GM23248 (cell line): ENCODE measurements at regions not wholly inside any gene's neighbourhood (a gene's known extent, or its start where the extent isn't known, plus 50 kb on each side); places are given as distances from the start of the nearest gene placed in this dataset.

ENCODE experiments used
- DNase-seq: peaks from one replicate; pipeline ENCODE4 v3.0.0-alpha.2; 2015
- H2AFZ ChIP-seq: fragments of 200-600 bp; sonication (generic); 2 replicates; pipeline ENCODE4 v1.6.1; 2016; ENCODE audit warnings: antibody characterized with exemption
- H3F3A ChIP-seq: fragments of 200-600 bp; sonication (generic); 2 replicates; pipeline ENCODE4 v1.6.1; 2016; ENCODE audit warnings: mild to moderate bottlenecking, antibody characterized with exemption, mixed run types; ENCODE audit not compliant: insufficient read depth
- H3K27ac ChIP-seq: fragments of 200-600 bp; sonication (generic); 2 replicates; pipeline ENCODE4 v1.5.1; 2016; ENCODE audit warnings: mild to moderate bottlenecking
- H3K27me3 ChIP-seq: fragments of 200-600 bp; sonication (generic); replicated peaks from 2 replicates; pipeline ENCODE4 v1.6.1; 2016; ENCODE audit warnings: mild to moderate bottlenecking; ENCODE audit not compliant: insufficient read depth
- H3K36me3 ChIP-seq: fragments of 200-600 bp; sonication (generic); 2 replicates; pipeline ENCODE4 v1.6.1; 2016; ENCODE audit warnings: low read depth, mild to moderate bottlenecking
- H3K4me1 ChIP-seq: fragments of 200-600 bp; sonication (generic); 2 replicates; pipeline ENCODE4 v1.6.1; 2016; ENCODE audit warnings: mild to moderate bottlenecking; ENCODE audit not compliant: insufficient read depth
- H3K4me2 ChIP-seq: fragments of 200-600 bp; sonication (generic); one replicate; pipeline ENCODE4 v1.6.1; 2016; ENCODE audit warnings: mild to moderate bottlenecking; ENCODE audit not compliant: unreplicated experiment
- H3K4me3 ChIP-seq: fragments of 200-600 bp; sonication (generic); 2 replicates; pipeline ENCODE4 v1.5.1; 2016; ENCODE audit warnings: mild to moderate bottlenecking
- H3K79me2 ChIP-seq: fragments of 200-600 bp; sonication (generic); 2 replicates; pipeline ENCODE4 v1.6.1; 2016; ENCODE audit warnings: mild to moderate bottlenecking; ENCODE audit not compliant: insufficient read depth
- H3K9ac ChIP-seq: fragments of 200-600 bp; sonication (generic); 2 replicates; pipeline ENCODE4 v1.6.1; 2016; ENCODE audit warnings: mild to moderate bottlenecking
- H3K9me2 ChIP-seq: fragments of 200-600 bp; sonication (generic); 2 replicates; pipeline ENCODE4 v1.6.1; 2016; ENCODE audit warnings: mixed run types, mild to moderate bottlenecking, moderate library complexity; ENCODE audit not compliant: insufficient read depth
- H3K9me3 ChIP-seq: fragments of 200-600 bp; sonication (generic); one replicate; pipeline ENCODE4 v1.6.1; 2017; ENCODE audit warnings: low read depth
- H4K20me1 ChIP-seq: fragments of 200-600 bp; sonication (generic); 2 replicates; pipeline ENCODE4 v1.6.0; 2016; ENCODE audit not compliant: insufficient read depth
- EZH2 ChIP-seq: fragments of 200-600 bp; sonication (generic); IDR thresholded peaks from 2 replicates; pipeline ENCODE4 v1.6.1; 2018; ENCODE audit warnings: antibody characterized with exemption, mild to moderate bottlenecking; ENCODE audit not compliant: insufficient read depth, poor library complexity, severe bottlenecking
- EZH2phosphoT487 ChIP-seq: fragments of 200-600 bp; sonication (generic); IDR thresholded peaks from 2 replicates; pipeline ENCODE4 v1.6.1; 2018; ENCODE audit warnings: antibody characterized with exemption, moderate library complexity, mild to moderate bottlenecking, low read depth; ENCODE audit not compliant: insufficient read depth
- WGBS, 2 experiments: methylation state at CpG; one replicate each; pipeline ENCODE4 v1.1.6; 2015 to 2017; ENCODE audit warnings: low lambda C conversion rate in 2 of 2, low coverage in 1 of 2; ENCODE audit errors: missing lambda C conversion rate in 2 of 2; 5-methylcytosine and 5-hydroxymethylcytosine counted together
- in situ Hi-C: fragments of 300-500 bp; cut with MboI; formaldehyde crosslinking; loops from 2 replicates; pipeline ENCODE4 v1.15.0; 2020

- H2AFZ ChIP-seq: no peak overlapping the region
- H3K27me3 ChIP-seq: peaks cover 29% of the 10 kb centered on the region
- no peaks in the 10 kb centered on the region for H3K9me3 ChIP-seq
- no peaks in the 10 kb centered on the region for H3K36me3 ChIP-seq
- no peaks in the 10 kb centered on the region for H3K79me2 ChIP-seq
- no peaks in the 10 kb centered on the region for H3K9me2 ChIP-seq
- no peak for DNase-seq
- no peak overlapping the region for H3K4me2 ChIP-seq
- no peak overlapping the region for H3K9ac ChIP-seq
- H4K20me1 ChIP-seq: no peaks in the 10 kb centered on the region
- H3K27ac ChIP-seq: no peak overlapping the region
- H3K4me3 ChIP-seq: no peak overlapping the region
- no peaks in the 10 kb centered on the region for H3F3A ChIP-seq
- WGBS, 2 experiments: 31 to 36% methylated on average over 14 of the region's 14 CpGs
- in situ Hi-C loops: no loop called here
- no peak for TF ChIP-seq EZH2
- TF ChIP-seq EZH2phosphoT487: no peak
- no peaks in the 10 kb centered on the region for H3K4me1 ChIP-seq
Measured at GRCh38 chr16:86089334-86089900, 190.5 kb downstream of the IRF8 start.

GRCh38 chr16:86089991-86090390, 191.0 kb downstream of the IRF8 start:
- DNase-seq: no peak
- H3K4me3 ChIP-seq: no peak overlapping the region
- no peak overlapping the region for H2AFZ ChIP-seq
- no peaks in the 10 kb centered on the region for H3K36me3 ChIP-seq
- peaks cover 29% of the 10 kb centered on the region for H3K27me3 ChIP-seq
- H4K20me1 ChIP-seq: no peaks in the 10 kb centered on the region
- in situ Hi-C loops: no loop called here
- no peaks in the 10 kb centered on the region for H3K79me2 ChIP-seq
- WGBS, 2 experiments: 22 to 33% methylated on average over 5 of the region's 5 CpGs
- H3K27ac ChIP-seq: no peak overlapping the region
- TF ChIP-seq EZH2phosphoT487 (no peak), EZH2 (no peak)
- H3K4me1 ChIP-seq: no peaks in the 10 kb centered on the region
- H3F3A ChIP-seq: no peaks in the 10 kb centered on the region
- H3K4me2 ChIP-seq: no peak overlapping the region
- no peaks in the 10 kb centered on the region for H3K9me3 ChIP-seq
- no peak overlapping the region for H3K9ac ChIP-seq
- no peaks in the 10 kb centered on the region for H3K9me2 ChIP-seq

GRCh38 chr16:86090461-86091170, 191.7 kb downstream of the IRF8 start:
- H3K9ac ChIP-seq: no peak overlapping the region

GRCh38 chr16:86091976-86092375, 193.0 kb downstream of the IRF8 start:
- WGBS, 2 experiments: 69 to 76% methylated on average over 7 of the region's 7 CpGs
- H3K27ac ChIP-seq: no peak overlapping the region
- H3F3A ChIP-seq: no peaks in the 10 kb centered on the region
- no peaks in the 10 kb centered on the region for H4K20me1 ChIP-seq
- H3K9me2 ChIP-seq: no peaks in the 10 kb centered on the region
- TF ChIP-seq EZH2phosphoT487: no peak
- TF ChIP-seq EZH2: no peak
- no peak overlapping the region for H3K4me2 ChIP-seq
- in situ Hi-C loops: no loop called here
- H3K27me3 ChIP-seq: peaks cover 18% of the 10 kb centered on the region
- H3K79me2 ChIP-seq: no peaks in the 10 kb centered on the region
- H3K9me3 ChIP-seq: no peaks in the 10 kb centered on the region
- H3K9ac ChIP-seq: no peak overlapping the region
- H2AFZ ChIP-seq: no peak overlapping the region
- H3K4me3 ChIP-seq: no peak overlapping the region
- no peak for DNase-seq
- no peaks in the 10 kb centered on the region for H3K4me1 ChIP-seq
- no peaks in the 10 kb centered on the region for H3K36me3 ChIP-seq

More at GRCh38 chr16:86090461-86091170, 191.7 kb downstream of the IRF8 start:
- Histone ChIP-seq H3K9me3 (no peaks in the 10 kb centered on the region), H3K79me2 (no peaks in the 10 kb centered on the region), H2AFZ (no peak overlapping the region), H3K36me3 (no peaks in the 10 kb centered on the region), H3K4me1 (no peaks in the 10 kb centered on the region), H3K9me2 (no peaks in the 10 kb centered on the region), H3K4me2 (no peak overlapping the region), H3K27ac (no peak overlapping the region), H4K20me1 (no peaks in the 10 kb centered on the region), H3K4me3 (no peak overlapping the region), H3F3A (no peaks in the 10 kb centered on the region), H3K27me3 (peaks cover 29% of the 10 kb centered on the region)
- no peak for TF ChIP-seq EZH2phosphoT487
- TF ChIP-seq EZH2: no peak
- in situ Hi-C loops: no loop called here
- DNase-seq: no peak
- 49 to 52% methylated on average over 9 of the region's 9 CpGs for WGBS, 2 experiments
